HG02759 (cell line): ENCODE measurements at regions not wholly inside any gene's neighbourhood (a gene's known extent, or its start where the extent isn't known, plus 50 kb on each side); places are given as distances from the start of the nearest gene placed in this dataset.

Experiments used
- ATAC-seq: cut with Tn5 transposase; IDR thresholded peaks from one replicate; pipeline ENCODE4 v1.9.1; 2021; ENCODE audit warnings: mild to moderate bottlenecking, moderate library complexity; ENCODE audit not compliant: unreplicated experiment

DNA sequence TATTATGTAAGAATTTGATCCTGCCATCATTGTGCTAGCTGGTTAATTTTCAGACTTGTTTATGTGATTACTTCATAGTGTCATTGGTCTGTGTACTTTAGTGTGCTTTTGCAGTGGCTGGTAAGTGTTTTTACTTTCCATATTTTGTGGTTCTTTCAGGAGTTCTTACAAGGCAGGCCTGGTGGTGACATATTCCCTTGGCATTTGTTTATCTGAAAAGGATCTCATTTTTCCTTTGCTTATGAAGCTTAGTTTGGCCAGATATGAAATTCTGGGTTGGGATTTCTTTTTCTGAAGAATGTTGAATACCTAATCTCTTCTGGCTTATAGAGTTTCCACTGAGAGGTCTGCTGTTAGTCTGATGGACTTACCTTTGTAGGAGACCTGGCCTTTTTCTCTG is 72.8 kb upstream of the MC4R start:
- no peak for ATAC-seq

DNA sequence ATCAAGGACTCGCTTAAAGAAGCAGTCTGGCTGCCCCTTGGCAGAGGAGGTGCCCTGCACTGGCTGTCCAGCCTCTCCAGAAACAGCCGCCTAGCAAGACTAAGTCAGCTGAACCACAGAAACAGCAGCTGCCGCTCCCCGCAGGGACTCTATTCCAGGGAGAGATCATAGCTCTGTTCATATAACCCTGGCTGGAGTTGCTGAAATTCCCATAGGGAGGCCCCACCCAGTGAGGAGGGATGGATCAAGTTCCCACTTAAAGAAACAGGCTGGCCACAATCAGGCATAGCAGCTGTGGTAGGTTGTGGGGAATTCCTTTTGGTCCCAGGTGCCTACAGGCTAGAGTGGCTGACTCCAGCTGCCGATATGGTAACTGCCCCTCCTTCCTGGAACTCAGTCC is 74.2 kb upstream of the MC4R start:
- no peak for ATAC-seq

DNA sequence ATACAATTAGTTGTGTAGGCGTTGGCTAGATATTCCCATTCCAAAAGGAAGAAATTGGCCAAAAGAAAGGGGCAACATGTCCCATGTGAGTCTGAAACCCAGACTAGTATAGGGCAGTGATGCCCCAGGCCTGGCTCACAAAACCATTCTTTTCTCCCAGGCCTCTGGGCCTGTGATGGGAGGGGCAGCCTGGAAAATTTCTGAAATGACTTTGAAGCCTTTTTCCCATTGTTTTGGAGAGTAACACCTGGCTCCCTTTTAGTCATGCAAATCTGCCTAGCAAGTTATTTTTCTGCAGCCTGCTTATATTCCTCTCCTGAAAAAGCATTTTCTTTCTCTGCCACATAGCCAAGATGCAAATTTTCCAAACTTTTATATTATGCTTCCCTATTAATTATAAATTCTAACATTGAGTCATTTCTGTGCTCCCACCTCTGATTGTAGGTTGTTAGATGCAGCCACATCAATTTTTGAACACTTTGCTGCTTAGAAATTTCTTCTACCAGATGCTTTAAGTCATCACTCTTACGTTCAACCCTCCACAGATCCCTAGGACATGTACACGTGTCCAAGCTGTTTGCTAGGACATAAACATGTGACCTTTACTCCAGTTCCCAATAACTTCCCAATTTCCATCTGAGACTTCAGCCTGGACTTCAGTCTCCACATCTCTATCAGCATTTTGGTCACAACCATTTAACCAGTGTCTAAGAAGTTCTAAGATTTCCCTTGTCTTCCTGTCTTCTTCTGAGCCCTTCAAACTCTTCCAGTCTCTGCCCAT is 76.1 kb upstream of the MC4R start:
- ATAC-seq: no peak

DNA sequence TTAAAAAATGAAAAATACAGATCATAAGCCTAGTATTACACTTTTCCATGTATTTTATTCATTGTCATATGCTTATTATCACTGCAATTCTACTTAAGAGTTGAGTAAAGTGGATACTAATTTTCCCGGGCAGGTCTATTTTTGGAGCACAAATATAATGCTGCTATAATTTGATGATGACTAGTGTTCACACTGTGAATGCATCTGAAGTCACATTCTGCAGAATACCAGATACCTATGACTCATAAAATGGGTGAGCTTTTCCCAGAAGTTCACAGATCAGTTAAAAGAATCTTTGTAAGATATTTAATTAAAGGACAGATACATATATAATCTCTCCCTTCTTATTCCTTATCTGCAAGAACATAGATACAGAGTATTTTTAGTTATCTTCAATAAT is 79.8 kb upstream of the MC4R start:
- no peak for ATAC-seq

DNA sequence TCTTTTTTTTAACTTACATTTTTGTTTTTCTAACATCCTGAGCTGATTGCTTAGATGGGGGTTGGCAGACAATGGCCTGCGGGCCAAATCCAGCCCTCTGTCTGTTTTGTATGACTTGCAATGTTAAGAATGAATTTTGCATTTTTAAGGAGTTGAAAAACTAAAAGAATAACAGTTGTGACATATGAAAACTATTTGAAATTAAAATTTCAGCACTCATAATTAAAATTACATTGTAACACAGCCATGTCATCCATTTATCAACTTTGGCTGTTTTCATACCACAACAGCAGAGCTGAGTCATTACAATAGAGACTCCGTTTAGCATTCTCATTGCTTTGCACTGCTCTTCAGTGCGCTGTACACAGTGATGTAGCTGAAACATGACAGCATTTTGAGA is 94.1 kb upstream of the MC4R start:
- no peak for ATAC-seq

DNA sequence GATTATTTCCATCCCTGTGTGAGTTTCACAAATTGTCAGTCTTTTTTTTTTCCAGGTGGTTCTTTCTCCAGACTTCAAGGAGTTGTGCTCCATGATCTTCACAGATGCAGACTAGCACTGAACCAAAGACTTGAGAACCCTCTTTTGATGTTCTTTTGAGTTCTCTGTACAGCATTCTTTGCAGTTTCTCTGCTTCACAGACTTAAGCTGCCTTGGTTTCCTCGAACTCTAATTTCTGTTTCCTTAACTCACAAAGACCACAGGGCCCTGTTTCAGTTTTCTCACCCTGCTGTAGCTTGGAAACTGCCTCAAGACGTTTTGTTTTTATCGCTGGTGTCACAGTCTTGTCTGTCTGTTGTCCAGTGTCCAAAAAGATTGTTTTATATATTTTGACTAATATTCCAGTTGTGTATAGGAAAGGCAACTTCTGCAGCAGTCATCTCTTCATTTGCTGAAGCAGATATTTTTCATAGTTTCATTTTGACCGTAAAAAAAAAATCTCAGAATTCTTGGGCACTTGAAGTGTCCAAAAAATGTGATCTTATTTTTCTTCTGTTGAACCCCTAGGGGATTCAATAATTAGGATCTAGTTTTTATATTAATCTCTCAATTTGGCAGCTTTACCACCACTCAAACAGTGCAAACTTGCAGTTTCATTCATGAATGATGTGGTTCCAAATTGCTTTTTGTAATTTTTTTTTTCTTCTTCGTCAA is 97.0 kb upstream of the MC4R start:
- ATAC-seq: no peak

DNA sequence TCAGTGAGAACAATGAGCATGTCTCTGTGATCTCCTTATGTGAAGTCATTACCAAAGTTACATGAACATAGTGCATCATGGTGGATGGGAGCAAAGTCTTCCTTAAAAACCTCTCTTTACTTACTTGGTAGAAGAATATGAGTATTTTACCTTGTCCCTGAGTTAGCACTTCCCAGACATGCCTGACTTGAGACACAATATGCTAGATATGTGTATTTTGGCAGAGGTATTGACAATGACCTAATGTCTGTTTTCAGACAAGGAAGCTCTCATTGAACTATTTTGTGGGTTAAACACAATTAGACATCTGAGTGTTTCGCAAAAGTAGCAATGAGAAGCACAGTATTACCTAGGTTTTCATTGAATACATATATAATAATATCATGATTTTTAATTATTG is 99.1 kb upstream of the MC4R start:
- ATAC-seq: no peak

DNA sequence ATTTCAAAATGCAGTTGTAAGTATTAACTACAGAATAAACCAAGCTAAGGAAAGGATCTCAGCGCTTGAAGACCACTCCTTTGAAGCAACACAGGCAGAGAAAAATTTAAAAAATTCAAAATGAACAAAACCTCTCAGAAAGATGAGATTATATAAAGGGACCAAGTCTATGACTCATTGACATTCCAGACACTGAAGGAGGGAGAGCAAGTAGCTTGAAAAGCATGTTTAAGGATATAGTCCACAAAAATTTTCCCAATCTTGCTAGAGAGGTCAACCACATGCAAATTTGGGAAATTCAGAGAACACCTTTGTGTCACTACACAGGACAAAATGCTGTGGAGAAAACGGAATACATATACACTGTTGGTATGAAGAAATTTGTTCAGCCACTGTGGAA is 112.6 kb upstream of the MC4R start:
- ATAC-seq: no peak

DNA sequence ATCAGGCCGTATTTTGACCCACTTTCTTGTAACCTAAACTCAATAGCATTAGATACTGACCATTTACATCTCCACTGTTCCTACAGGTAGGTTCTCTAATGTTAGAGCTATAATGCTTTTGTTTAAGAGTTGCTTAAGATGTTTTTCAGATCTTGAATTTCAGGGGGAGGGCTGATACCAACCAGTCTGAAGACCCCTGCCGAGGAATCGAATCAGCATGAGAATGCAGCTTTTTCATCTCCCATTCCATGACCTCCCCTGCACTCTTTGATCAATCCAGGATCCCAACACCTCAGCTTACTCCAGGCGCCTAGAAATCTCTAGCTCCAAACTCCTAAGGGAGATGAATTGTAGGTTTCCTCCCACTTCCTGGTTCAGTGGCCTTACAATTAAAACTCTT is 120.5 kb upstream of the MC4R start:
- ATAC-seq: no peak

DNA sequence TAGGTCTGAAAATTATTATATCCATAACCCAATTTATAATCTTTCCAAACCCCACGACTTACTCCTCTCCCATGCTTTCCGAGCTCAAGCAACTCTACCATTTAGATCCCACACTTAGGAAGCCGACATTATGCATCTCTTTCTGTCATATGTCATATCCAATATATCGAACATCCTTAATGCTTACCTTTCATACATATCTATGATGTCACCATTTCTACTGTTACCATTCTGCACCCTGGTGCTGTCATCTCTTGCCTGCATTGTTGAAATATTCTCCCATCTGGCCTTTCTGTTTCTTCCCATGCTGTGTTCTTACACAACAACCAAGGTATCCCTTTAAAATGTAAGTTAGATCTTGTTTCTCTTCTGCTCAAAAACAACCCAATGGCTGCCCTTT is 127.1 kb upstream of the MC4R start:
- ATAC-seq: no peak

DNA sequence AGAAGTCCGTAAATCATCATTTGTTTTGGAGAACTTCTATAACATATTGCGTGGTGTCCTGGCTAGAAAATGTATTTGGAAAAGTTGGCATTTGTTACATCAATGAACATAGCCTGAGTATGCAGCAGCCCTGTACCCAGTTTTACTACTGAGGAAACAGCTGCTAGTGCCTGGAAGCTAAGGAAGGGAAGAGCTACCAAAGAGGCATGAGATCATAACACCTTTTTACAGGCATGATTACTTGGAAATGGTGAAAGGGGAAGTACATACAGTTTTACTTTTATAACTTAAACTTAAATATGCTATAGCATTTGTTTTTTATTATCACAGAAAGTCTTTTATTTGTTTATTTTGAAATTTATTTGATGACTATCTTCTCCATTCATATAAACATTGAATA is 128.4 kb upstream of the MC4R start:
- no peak for ATAC-seq

DNA sequence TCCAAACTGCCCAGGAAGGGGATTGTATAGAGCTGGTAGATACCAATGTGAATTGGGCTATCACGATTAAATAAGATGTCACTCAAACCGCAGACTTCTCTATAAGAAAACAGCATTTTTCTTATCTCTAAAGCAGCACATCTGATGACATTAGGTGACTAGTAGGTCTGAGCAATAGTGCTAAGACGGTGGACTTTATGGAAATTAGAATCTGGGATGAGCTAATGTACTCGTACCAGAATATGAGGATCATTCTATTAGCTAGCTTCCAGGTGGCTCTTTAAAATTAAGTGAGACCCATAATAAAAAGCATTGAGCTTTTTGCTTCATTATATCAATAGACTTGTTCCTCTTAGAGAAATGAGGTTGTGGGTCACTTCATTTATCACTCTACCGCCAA is 130.0 kb upstream of the MC4R start:
- no peak for ATAC-seq

DNA sequence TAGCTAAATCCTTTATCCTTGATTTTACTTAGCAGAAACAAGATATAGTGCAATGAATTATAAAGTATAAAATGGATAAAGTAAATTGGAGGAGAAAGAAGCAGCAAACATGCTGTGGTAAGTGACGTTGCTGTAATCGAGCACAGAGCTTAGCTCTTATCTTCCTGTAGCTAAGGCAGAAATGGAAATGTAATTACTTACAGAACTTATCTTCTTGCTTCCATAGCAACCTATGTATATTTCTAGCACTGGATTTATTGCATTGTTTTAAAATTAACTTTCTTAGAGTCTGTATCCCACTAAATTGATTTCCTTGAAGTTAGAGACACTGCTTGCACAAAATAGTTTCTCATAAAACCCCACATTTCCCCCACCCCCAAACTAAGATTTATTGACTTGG is 130.6 kb upstream of the MC4R start:
- no peak for ATAC-seq

DNA sequence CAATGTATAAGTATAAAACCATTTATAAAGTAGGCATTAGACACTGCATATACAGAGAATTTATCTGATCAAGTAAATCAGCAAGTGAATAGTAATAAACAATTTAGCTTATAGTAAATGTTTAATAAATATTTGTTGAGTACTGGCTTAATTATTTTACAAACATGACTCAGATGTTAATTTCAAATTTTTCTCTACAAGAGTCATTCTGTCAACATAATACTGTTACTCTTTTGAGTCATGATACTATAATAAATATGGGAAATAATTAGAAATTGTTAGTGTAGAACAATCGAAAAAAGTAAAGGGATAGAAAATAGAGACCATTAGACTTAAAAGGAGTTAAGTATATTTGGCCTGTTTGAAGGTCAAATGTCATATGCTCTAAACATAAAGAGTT is 133.6 kb upstream of the MC4R start:
- ATAC-seq: no peak

DNA sequence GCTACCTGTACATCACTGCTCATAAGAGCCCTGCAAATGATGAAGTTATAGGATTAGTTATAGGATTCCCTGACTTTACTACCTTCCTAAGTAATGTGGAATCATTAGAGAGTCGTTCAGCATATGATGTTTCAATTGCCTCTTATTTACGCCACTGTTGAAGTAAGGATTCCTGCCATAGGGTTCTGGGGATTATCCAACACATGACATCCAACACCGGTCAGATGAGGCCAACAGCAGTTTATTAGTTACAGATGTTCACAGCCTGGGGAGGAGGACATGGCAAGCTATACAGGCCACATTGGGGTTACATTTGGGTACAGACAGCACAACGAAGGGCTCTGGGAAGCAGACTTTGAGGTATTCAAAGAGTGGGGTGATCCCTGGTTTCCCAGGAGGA is 134.1 kb upstream of the MC4R start:
- no peak for ATAC-seq

DNA sequence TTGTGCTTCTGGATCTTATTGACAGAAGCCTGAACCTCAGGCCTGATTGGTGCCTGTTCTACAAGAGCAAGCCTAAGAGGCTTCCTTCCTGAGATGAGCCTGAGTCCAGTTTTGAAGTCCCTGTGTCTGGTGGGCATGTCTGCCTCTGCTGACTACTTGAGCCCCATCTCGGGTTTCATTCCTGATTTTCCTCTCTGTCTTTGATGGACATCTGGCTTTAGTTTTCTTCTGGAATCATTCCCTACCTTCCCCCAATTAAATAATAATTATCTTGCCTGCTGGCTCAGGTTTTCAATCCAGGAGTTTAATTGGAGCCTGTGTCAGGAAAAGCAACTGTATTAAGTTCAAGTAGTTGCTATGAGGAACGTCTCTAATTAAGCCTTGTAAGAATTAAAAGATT is 135.5 kb upstream of the MC4R start:
- ATAC-seq: no peak

DNA sequence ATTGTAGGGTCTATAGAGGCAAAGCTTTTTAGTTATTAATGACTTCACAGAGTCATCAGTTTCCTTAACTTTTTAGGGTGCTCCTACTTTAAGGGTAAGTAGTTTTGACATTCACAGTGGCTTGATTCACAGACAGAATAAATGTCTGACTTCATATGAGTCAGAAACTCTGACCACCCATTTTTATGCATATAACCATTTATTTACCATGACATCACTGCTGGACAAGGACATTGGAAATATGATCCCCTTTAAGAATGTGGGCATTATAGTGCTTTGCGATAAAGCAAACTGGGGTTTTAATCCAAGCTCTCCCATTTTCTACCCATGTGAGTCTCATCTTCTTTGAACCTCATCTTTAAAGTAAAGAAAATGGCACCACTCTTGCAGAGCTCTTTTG is 162.0 kb upstream of the MC4R start:
- ATAC-seq: no peak

DNA sequence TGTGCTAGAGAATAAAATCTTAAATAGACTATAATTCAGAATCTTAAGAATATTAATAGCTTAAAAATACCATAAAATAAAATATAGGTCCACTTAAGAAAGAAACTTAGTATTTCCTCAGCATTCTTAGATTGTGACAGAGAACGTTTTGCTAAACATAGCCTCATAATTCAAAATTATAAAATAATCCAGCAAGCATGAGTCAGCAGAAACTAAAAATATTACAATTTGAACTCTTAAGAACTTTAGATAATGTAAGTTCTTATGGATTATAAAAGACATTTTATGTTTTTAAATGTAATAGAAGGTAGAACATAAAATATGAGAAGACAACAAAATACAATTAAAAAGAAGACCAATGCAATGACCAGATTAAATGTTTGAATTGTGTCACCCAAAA is 164.5 kb upstream of the MC4R start:
- no peak for ATAC-seq

DNA sequence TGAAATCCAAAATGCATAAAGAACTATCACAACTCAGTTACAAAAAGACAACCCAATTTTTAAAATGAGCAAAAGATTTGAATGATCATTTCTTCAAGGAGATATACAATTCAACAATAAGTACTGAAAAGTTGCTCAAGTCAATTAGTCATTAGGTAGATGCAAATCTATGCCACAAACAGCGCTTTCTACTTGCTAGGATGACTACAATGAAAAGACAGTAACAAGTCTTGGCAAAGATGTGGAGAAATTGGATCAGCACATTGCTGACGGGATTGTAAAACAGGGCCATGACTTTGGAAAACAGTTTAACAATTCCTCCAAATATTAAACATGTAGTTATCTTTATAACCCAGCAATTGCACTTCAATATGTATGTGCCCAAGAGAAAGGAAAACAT is 166.3 kb upstream of the MC4R start:
- ATAC-seq: no peak

DNA sequence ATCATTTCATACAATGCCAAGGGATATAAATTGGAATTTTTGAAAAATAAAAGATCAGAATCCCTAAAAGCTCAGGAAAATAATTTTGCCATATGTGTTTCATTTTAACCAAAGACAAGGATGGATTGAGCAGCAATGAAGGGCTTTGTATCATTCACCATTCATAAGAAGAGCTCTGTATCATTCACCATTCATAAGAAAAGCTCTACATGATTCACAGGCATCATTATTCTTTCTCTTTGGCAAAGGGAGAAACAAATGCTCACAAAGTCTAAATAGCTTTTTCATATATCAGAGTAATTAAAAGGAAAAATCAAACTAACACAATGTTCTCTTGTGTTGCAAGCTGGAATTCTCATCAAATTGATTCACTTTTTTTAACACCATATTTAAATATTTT is 169.1 kb upstream of the MC4R start:
- ATAC-seq: no peak

DNA sequence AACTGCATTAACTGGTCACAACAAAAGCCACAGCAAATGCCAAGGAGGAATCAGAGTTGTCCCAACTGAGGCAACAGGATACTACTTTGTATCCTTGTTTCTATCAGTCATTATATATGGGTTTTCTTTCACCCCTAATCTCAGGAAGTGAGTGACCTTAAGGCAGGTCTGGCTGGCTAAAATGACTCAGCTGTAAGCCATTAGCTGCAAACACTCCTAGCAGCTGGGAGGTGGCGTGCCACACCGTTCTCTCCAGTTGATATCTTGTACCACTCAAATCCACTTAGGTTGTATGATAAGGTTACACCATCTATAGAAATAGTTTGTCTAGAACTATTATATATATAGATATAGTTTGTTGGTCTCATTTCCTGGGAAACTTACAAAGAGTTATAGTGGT is 171.1 kb upstream of the MC4R start:
- no peak for ATAC-seq

DNA sequence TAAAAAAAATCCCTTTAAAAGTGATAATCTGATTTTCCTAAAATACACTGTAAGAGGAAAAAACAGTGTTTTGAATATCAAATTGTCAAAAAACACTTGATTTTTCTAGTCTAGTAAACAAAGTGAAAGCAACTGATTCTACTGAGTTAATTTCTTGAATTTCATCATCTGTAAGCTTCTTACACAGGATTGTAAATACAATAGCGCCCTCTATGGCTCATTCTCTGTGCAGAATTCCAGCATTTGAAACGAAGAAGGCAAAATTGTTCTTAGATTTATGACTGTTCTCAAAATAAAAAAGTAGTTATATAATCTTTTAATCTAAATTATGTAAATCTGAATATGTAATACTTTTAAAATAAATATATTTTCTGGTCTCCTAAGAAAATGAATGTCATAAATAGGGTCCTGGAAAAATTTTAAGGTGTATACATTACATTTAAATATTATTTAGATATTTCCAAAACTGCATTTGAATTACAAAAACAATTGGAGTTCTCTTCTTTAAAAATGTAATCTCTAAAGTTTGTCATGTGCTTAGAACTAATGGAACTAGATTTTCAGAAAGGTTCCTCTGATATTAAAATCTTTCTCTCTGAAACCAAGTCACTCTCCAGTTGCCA is 176.9 kb upstream of the MC4R start:
- ATAC-seq: peak; percentile 45
